WTC11 (cell line): ENCODE measurements at regions not wholly inside any gene's neighbourhood (a gene's known extent, or its start where the extent isn't known, plus 50 kb on each side); places are given as distances from the start of the nearest gene placed in this dataset.

Experiments
- ATF3 ChIP-seq: sonication (generic); formaldehyde crosslinking; conservative IDR thresholded peaks from 2 replicates; pipeline ENCODE4 v1.8.1; 2022; ENCODE audit warnings: mild to moderate bottlenecking, missing genetic modification reagents
- CTCF ChIP-seq: fragments of 200-600 bp; IDR thresholded peaks from 2 replicates; pipeline ENCODE4 v1.8.0; 2022; ENCODE audit warnings: antibody characterized with exemption
- E2F5 ChIP-seq: sonication (generic); formaldehyde crosslinking; IDR thresholded peaks from 2 replicates; pipeline ENCODE4 v1.8.1; 2022; ENCODE audit warnings: mild to moderate bottlenecking, moderate library complexity, missing genetic modification reagents
- ETV6 ChIP-seq: sonication (generic); formaldehyde crosslinking; IDR thresholded peaks from 2 replicates; pipeline ENCODE4 v1.8.1; 2022; ENCODE audit warnings: mild to moderate bottlenecking, missing genetic modification reagents
- IRF1 ChIP-seq: sonication (generic); formaldehyde crosslinking; IDR thresholded peaks from 2 replicates; pipeline ENCODE4 v1.8.0; 2023; ENCODE audit warnings: missing genetic modification reagents
- MAX ChIP-seq: sonication (generic); formaldehyde crosslinking; IDR thresholded peaks from 2 replicates; pipeline ENCODE4 v1.8.0; 2022; ENCODE audit warnings: mild to moderate bottlenecking, missing genetic modification reagents
- MXD4 ChIP-seq: fragments of 250-450 bp; sonication (Bioruptor Pico); IDR thresholded peaks from 2 replicates; pipeline ENCODE4 v1.8.0; 2021; ENCODE audit warnings: mild to moderate bottlenecking, moderate library complexity, borderline replicate concordance
- USF1 ChIP-seq: sonication (generic); formaldehyde crosslinking; IDR thresholded peaks from 2 replicates; pipeline ENCODE4 v1.8.0; 2022; ENCODE audit warnings: mild to moderate bottlenecking, missing genetic modification reagents

GRCh38 chr5:121350181-121350930 is 501.3 kb upstream of the FTMT start:
- TF ChIP-seq CTCF (no peak), IRF1 (CRISPR knock-in tag) (no peak), MXD4 (CRISPR knock-in tag) (no peak), E2F5 (CRISPR knock-in tag) (no peak), ATF3 (no peak), ETV6 (CRISPR knock-in tag) (no peak), MAX (CRISPR knock-in tag) (no peak), USF1 (no peak)
